Femur (tissue), 1 donor: ENCODE measurements at regions not wholly inside any gene's neighbourhood (a gene's known extent, or its start where the extent isn't known, plus 50 kb on each side); places are given as distances from the start of the nearest gene placed in this dataset.
A peak's percentile ranks its signal among the peaks of the same experiment; 100 is the strongest.

Experiments
- DNase-seq: peaks from one replicate; pipeline ENCODE4 v3.0.0-alpha.2; 2017

DNA sequence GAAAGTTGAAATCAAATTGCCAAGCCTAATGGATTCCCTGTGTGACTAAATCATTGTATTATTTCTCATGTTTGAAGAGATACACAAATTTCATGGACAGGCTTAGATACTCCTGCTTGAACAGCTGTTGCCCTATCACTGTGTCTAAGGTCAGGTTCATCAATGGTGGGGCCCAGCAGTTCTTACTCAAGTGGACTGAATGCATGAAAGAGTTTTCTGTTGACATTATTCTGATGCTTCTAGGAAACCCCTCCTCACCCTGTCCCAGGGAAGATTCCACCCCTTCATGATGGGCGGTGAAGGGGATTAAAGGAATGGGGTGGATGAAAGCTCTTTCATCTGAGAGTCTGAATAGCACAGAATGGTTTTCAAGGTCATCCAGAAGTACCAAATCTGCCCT is 148.8 kb downstream of the INO80D start:
- DNase-seq = no peak

- DNase-seq = no peak
Observed at GRCh38 chr2:205936446-205936845, 149.5 kb downstream of the INO80D start.

DNA sequence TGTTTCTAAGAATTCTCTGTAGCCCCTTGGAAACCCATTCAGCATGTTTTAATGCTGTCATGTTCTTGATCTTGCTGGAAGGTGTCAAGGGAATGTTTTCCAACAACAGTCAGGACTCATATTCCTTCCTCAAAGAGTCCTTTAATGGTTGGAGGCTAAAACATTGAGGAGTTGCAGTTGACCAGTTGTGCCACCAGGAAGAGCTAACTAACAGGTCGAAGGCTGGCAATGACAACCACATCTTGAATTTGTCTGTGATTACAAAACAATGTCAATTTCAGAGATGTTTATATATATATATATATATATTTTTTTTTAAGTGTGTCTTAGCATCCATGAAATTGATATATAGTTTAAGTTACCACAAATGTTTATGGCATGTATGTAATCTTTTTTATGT is 151.5 kb downstream of the INO80D start:
- no peak for DNase-seq

DNA sequence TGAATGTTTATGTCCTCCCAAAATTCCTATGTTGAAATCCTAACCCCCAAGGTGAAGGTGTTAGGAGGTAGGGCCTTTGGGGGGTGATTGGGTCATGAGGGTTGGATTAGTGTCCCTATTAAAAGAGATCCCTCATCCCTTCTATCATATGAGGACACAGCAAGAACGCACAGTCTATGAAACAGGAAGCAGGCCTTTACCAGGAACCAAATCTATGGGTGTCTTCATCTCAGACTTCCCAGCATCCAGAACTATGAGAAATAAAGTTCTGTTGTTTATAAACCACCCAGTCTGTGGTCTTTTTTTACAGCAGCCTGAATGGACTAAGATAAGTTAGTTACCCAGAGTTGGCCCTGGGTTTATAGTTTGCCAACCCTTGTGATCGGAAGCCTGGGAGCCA is 153.1 kb downstream of the INO80D start:
- DNase-seq = no peak

- no peak for DNase-seq
Observed at GRCh38 chr2:205931388-205931787, 154.6 kb downstream of the INO80D start.

GRCh38 chr2:205930209-205930608 is 155.8 kb downstream of the INO80D start:
- no peak for DNase-seq

GRCh38 chr2:205929246-205929942 is 156.6 kb downstream of the INO80D start:
- no peak for DNase-seq

- peak; percentile 89 for DNase-seq
Observed at GRCh38 chr2:205925373-205926337, 160.3 kb downstream of the INO80D start.

DNA sequence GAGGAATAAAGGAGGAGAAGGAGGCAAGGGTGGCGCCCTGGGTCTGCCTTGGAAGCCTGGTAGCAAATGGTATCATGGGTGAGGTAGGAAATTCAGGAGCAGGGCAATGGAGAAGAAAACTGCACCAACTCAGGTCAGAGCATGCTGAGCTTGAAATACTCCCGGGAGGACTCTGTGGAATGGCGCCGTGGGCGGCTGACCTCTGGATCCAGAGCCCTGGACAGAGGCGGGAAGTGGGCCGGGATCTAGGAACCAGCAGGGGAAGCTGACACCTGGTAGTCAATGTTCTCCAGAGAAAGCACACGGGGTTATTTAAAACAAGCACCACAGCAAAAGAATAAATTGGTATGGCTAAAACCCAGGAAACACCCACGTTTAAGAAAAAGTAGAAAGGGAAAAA is 161.3 kb downstream of the INO80D start:
- DNase-seq = no peak

DNA sequence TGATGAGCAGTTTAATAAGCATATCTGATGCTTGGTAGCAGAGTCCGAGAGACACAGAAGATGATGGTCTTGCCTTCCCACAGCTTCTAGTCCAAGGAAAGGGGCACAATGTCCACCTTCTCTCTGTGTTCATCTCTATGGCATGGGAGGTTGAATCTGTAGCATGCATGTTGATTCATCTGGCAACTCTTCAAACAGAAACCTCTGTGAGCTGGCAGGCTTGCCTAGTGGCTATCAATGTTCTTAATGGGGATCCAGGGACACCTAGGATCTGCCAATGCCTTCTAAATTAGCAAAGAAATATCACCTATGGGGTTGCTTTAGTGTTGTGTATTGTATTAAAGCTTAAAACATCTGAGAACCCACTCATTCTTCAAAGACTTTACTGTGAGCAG is 170.8 kb downstream of the INO80D start:
- DNase-seq = no peak

DNA sequence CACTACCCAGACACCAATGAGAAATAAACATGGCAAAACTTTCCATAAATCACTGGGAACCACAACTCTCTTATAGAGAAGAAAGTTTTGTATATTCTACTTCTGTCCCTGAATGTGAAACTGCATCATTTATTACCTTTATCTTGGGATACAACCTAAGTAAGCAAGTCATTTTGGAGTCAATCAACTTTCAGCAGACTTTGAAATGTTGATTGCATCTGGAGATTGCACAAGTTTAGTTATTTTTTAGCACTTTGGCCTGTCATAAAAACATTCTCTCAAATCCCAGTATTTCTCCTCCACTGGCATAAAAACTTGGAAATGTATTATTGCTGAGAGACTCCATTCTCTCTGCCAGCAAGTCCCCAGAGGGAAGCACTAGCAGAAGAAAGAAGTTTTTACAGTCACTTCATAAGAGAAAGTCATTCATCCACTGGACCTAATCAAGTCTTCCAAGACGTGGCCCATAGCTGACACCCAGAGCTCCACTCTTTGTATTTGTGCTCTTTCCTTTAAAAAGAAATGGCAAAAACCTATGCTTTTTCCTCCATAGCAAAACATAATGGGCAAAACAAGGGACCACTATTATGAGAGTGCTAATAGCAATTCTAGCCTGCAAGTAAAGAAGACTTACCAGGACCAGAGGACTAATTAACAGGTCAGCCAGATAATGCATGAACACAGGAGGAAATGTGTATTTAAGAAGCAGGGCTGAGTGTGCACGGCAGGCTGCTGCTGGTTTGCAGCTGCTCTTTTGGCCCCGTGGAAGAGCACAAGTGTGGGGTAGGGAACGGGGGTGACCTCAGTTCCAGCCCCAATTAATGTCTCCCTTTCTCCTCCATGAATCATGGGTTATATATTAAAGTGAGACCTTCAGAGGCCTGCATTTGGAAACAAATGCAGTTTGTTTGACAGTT is 171.5 kb downstream of the INO80D start:
- DNase-seq = no peak

GRCh38 chr2:205913668-205914067 is 172.3 kb downstream of the INO80D start:
- DNase-seq = no peak

- DNase-seq = no peak
Observed at GRCh38 chr2:205911306-205911705, 174.7 kb downstream of the INO80D start.

DNA sequence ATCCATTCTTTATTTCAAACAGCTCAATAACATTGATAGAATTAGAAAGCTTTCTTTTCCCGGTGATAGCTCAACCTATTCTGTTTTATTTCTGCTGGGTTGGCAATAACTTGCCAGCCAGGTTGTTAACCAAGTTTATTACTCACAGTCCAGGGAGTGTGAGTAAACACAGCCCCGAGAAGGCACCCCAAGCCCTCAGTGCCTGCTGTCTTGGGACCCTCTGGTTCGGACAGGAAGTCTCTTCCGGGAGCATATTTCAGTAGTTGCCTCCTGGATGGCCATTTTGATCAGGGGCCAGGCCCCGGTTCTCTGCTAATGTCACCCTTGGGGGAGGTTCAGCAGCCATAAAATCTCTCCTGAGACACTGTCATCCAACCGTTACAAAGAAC is 176.8 kb downstream of the INO80D start:
- DNase-seq = no peak

- DNase-seq = peak; percentile 55
Observed at GRCh38 chr2:205908212-205909183, 177.5 kb downstream of the INO80D start.

- DNase-seq = no peak
Observed at GRCh38 chr2:205906419-205906818, 179.6 kb downstream of the INO80D start.

GRCh38 chr2:205905576-205905975 is 180.4 kb downstream of the INO80D start:
- DNase-seq = no peak

- DNase-seq = no peak
Observed at GRCh38 chr2:205904873-205905272, 181.1 kb downstream of the INO80D start.

DNA sequence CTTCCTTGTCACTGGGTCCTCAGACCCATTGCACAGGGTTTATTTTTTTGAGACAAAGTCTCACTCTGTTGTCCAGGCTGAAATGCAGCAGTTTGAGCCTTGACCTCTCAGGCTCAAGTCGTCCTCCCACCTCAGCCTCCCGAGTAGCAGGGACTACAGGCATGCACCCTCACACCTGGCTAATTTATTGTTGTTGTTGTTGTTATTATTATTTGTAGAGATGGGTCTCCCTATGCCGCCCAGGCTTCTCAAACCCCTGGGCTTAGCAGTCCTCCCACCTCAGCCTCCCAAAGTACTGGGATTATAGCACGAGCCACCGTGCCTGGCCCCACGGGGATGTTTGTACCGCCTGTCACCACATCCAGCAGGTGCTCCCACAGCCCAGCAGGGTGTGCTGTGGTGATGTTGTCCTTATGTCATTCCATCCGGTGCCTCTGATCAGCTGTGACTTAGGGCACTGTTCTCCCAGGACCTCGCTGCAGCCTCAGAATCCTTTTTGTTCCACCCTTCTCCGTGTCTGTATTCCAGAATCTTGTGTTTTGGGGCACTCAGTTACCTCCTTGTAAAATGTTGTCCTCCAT is 182.3 kb downstream of the INO80D start:
- DNase-seq = no peak

DNA sequence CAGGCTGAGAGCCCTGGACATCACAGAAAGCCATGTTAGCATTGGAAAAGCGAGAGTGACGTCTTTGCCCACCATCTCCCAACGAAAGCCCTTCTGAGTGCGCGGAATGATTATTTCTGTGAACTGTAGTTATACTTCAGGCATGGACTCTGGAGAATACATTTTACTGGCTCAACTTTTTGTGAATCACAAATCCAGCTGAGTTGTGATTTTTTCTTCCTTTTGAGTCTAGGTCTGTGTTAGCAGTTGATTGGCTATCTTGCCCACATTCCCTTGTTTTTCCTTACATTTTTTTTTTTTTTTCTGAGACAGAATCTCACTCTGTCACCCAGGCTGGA is 183.1 kb downstream of the INO80D start:
- DNase-seq = no peak

DNA sequence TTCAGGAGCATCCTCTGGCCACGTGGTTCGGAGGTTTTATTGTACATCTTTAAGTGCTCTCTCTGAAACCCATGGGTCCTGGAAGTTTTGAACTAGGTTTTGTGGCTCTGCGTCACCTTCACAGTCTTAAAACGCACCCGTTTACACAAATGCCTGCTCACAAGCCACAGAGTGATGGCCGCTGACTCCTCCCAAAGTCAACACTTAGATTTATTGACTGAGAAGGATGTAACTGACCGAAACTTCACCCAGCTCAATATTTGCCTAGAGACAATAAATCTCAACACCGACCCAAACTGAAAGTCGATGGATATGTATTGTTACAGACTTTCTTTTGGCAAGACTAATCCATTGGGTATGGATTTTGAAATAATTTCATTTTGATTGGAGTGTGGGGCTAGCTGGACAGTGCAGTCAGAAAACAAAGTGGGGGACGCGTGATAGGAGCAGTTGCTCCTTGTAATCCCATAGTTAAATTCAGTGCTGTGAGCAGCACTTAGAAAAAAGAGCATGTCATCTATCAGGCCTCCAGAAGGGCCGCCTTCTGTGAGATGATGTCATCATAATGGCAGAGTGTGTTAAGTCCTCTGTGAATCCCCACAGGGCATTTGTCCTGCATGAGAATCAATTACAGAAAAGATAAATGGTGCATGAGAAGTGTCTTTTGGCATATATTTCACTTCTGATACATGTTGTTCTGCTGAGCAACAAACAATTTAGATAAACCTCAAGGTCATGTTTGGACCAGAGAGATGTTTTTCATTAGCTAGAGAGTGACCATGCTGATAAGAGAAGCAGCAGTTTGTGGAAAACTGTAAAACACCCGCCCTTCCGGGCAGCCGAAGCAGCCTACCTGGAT is 183.7 kb downstream of the INO80D start:
- no peak for DNase-seq
